ENCODE measurements at regions not wholly inside any gene's neighbourhood (a gene's known extent, or its start where the extent isn't known, plus 50 kb on each side); places are given as distances from the start of the nearest gene placed in this dataset.

- TF ChIP-seq MAX (IDR thresholded peaks at IDR 0.05) (no peak), FOXM1 (IDR thresholded peaks at IDR 0.05; ENCODE audit: borderline replicate concordance, low read depth) (no peak), RAD21 (IDR thresholded peaks at IDR 0.05; ENCODE audit: low read depth) (no peak), EP300 (IDR thresholded peaks at IDR 0.05; ENCODE audit: borderline replicate concordance) (no peak)
Observed at GRCh38 chr6:130676773-130677144, 150.4 kb upstream of the SMLR1 start.
